Activated CD4-positive, alpha-beta T cell treated with anti-CD3 and anti-CD28 coated beads, Interleukin-10, Interleukin-2, amounts not matched to agents 100 ng/mL and 50 ng/mL, durations not matched to agents 16 hours and 8 hours (primary cell): ENCODE measurements at regions not wholly inside any gene's neighbourhood (a gene's known extent, or its start where the extent isn't known, plus 50 kb on each side); places are given as distances from the start of the nearest gene placed in this dataset.
"Not testable (repeated sequence)": the region's sequence is repeated elsewhere in the genome, so short reads cannot be mapped to it uniquely, and the experiment has no call there.

Source experiments
- DNase-seq: peaks from one replicate; pipeline ENCODE4 v3.0.0-alpha.2; 2020

- no peak for DNase-seq
These were observed 520.9 kb downstream of the HTR1B start for GRCh38 chr6:76942203-76942966.

GRCh38 chr6:76940191-76940590, 523.1 kb downstream of the HTR1B start:
- DNase-seq = no peak

GRCh38 chr6:76914737-76915136, 548.6 kb downstream of the HTR1B start:
- DNase-seq = no peak

GRCh38 chr6:76905541-76905940, 557.8 kb downstream of the HTR1B start:
- DNase-seq = not testable (repeated sequence)

GRCh38 chr6:76892542-76892941, 570.7 kb downstream of the HTR1B start:
- DNase-seq = no peak

GRCh38 chr6:76888351-76888750, 574.9 kb downstream of the HTR1B start:
- no peak for DNase-seq

- no peak for DNase-seq
These were observed 576.4 kb downstream of the HTR1B start for GRCh38 chr6:76886900-76887299.

GRCh38 chr6:76885861-76886301, 577.4 kb downstream of the HTR1B start:
- no peak for DNase-seq

GRCh38 chr6:76881414-76881813, 581.9 kb downstream of the HTR1B start:
- no peak for DNase-seq

- DNase-seq = no peak
These were observed 586.3 kb downstream of the HTR1B start for GRCh38 chr6:76876922-76877553.

GRCh38 chr6:76876430-76876829, 586.9 kb downstream of the HTR1B start:
- not testable (repeated sequence) for DNase-seq

GRCh38 chr6:76867182-76867581, 596.1 kb downstream of the HTR1B start:
- no peak for DNase-seq

- no peak for DNase-seq
These were observed 597.0 kb downstream of the HTR1B start for GRCh38 chr6:76866091-76866915.

- DNase-seq = no peak
These were observed 600.4 kb downstream of the HTR1B start for GRCh38 chr6:76862936-76863335.

- peak; percentile 2 for DNase-seq
These were observed 601.9 kb downstream of the HTR1B start for GRCh38 chr6:76861403-76861802.

- no peak for DNase-seq
These were observed 607.2 kb downstream of the HTR1B start for GRCh38 chr6:76856065-76856464.

GRCh38 chr6:76852776-76853175, 610.5 kb downstream of the HTR1B start:
- DNase-seq = no peak

- not testable (repeated sequence) for DNase-seq
These were observed 613.9 kb downstream of the HTR1B start for GRCh38 chr6:76849274-76849970.

- no peak for DNase-seq
These were observed 620.1 kb downstream of the HTR1B start for GRCh38 chr6:76843054-76843822.

- DNase-seq = no peak
These were observed 622.4 kb downstream of the HTR1B start for GRCh38 chr6:76840865-76841264.

- DNase-seq = no peak
These were observed 623.1 kb downstream of the HTR1B start for GRCh38 chr6:76840041-76840745.
